ENCODE measurements at regions not wholly inside any gene's neighbourhood (a gene's known extent, or its start where the extent isn't known, plus 50 kb on each side); places are given as distances from the start of the nearest gene placed in this dataset.

- TF ChIP-seq SMAD3 (CRISPR knock-in tag; IDR thresholded peaks at IDR 0.05; ENCODE audit: borderline replicate concordance) (no peak), TEAD4 (CRISPR knock-in tag; IDR thresholded peaks at IDR 0.05) (no peak)
Measured at GRCh38 chrX:139113708-139114107, 402.2 kb upstream of the FGF13 start (continued).

DNA sequence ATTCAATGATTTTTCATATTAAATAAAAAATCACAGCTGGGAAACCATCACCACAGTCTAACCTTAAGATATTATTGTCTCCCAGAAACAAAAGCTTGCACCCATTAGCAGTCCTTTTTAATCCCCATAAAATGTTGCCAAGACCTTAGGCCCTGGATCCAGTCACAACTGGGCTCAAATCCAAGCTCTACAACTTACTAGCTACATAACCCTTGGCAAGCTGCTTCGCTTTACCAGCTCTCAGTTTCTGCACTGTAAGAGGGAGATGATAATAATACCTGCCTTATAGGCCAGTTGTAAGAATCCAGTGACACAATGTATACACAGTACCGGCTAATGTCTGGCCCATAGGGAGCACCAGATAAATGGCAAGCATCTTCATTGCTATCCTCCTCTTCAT lies 400.9 kb upstream of the FGF13 start:
- TF ChIP-seq, protein P1, sequence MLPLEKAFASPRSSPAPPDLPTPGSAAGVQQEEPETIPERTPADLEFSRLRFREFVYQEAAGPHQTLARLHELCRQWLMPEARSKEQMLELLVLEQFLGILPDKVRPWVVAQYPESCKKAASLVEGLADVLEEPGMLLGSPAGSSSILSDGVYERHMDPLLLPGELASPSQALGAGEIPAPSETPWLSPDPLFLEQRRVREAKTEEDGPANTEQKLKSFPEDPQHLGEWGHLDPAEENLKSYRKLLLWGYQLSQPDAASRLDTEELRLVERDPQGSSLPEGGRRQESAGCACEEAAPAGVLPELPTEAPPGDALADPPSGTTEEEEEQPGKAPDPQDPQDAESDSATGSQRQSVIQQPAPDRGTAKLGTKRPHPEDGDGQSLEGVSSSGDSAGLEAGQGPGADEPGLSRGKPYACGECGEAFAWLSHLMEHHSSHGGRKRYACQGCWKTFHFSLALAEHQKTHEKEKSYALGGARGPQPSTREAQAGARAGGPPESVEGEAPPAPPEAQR (CRISPR knock-in tag; IDR thresholded peaks at IDR 0.05) = no peak
- TF ChIP-seq SOX15 (CRISPR knock-in tag; IDR thresholded peaks at IDR 0.05) (no peak), PRRX2 (CRISPR knock-in tag; IDR thresholded peaks at IDR 0.05) (no peak), AR (CRISPR knock-in tag; IDR thresholded peaks at IDR 0.05) (no peak), CREB1 (CRISPR knock-in tag; IDR thresholded peaks at IDR 0.05) (no peak), RORB (CRISPR knock-in tag; IDR thresholded peaks at IDR 0.05) (no peak), CBFB (CRISPR knock-in tag; IDR thresholded peaks at IDR 0.05; ENCODE audit: low read depth) (no peak), ATF1 (CRISPR knock-in tag; IDR thresholded peaks at IDR 0.05) (no peak), NFE2L1 (CRISPR knock-in tag; IDR thresholded peaks at IDR 0.05) (no peak), ZNF512 (CRISPR knock-in tag; IDR thresholded peaks at IDR 0.05; ENCODE audit: borderline replicate concordance) (no peak), ZNF138 (CRISPR knock-in tag; conservative IDR thresholded peaks at IDR 0.05) (no peak), ZNF416 (CRISPR knock-in tag; IDR thresholded peaks at IDR 0.05) (no peak), FOXP1 (CRISPR knock-in tag; IDR thresholded peaks at IDR 0.05; ENCODE audit: borderline replicate concordance) (no peak), FOXK1 (CRISPR knock-in tag; IDR thresholded peaks at IDR 0.05) (no peak), TEAD4 (CRISPR knock-in tag; IDR thresholded peaks at IDR 0.05) (no peak), ZNF232 (CRISPR knock-in tag; IDR thresholded peaks at IDR 0.05) (no peak), ATF2 (CRISPR knock-in tag; IDR thresholded peaks at IDR 0.05; ENCODE audit: borderline replicate concordance, low read depth) (no peak)
- TF ChIP-seq, protein P2, sequence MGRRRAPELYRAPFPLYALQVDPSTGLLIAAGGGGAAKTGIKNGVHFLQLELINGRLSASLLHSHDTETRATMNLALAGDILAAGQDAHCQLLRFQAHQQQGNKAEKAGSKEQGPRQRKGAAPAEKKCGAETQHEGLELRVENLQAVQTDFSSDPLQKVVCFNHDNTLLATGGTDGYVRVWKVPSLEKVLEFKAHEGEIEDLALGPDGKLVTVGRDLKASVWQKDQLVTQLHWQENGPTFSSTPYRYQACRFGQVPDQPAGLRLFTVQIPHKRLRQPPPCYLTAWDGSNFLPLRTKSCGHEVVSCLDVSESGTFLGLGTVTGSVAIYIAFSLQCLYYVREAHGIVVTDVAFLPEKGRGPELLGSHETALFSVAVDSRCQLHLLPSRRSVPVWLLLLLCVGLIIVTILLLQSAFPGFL (CRISPR knock-in tag; IDR thresholded peaks at IDR 0.05; ENCODE audit: borderline replicate concordance) = no peak
- TF ChIP-seq, protein P3, sequence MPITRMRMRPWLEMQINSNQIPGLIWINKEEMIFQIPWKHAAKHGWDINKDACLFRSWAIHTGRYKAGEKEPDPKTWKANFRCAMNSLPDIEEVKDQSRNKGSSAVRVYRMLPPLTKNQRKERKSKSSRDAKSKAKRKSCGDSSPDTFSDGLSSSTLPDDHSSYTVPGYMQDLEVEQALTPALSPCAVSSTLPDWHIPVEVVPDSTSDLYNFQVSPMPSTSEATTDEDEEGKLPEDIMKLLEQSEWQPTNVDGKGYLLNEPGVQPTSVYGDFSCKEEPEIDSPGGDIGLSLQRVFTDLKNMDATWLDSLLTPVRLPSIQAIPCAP (CRISPR knock-in tag; IDR thresholded peaks at IDR 0.05) = no peak
- TF ChIP-seq, protein P4, sequence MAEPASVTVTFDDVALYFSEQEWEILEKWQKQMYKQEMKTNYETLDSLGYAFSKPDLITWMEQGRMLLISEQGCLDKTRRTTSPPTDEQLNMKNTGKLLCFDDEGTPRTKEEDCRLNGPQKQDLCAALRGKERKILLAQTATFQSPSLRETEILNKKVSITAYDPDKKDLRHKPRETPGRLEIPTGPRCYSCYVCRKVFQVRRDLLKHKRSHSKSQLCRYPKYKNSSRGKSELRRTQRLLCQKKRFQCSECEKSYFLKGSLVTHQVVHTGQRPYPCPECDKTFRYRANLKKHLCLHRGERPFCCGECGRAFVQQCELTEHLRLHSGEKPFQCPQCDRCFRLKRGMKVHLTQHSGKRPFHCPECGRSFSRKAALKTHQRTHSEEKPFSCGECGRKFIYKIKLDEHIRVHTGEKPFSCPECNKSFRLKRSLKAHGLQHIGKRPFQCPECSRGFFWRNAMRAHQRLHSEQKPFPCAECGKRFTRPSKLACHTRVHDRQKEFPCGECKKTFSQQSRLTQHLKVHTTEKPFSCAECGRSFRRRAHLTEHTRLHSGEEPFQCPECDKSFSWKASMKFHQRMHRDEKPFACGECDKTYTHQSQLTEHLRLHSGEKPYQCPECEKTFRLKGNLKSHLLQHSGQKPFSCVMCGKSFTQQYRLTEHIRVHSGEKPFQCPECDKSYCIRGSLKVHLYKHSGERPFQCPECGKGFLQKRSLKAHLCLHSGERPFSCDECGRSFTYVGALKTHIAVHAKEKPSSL (CRISPR knock-in tag; conservative IDR thresholded peaks at IDR 0.05) = no peak
- CTCF ChIA-PET = interaction anchor here (1.4 kb wide), 1 partner anchor 14 kb away, joined by 3 read pairs; no protein-coding TSS in a partner anchor
- no peaks in the 10 kb centered on the region for H3K4me1 Mint-ChIP-seq
- no peak for DNase-seq (ENCODE audit: low spot score)
- no peaks in the 10 kb centered on the region for H3K9me3 Mint-ChIP-seq
- no peak for ATAC-seq
- POLR2A ChIA-PET = no interaction called here
- no peak overlapping the region for H3K4me3 Mint-ChIP-seq
- no peak overlapping the region for H3K27ac Mint-ChIP-seq
- H3K36me3 Mint-ChIP-seq = no peaks in the 10 kb centered on the region
- H3K27me3 Mint-ChIP-seq (ENCODE audit: low read depth) = no peaks in the 10 kb centered on the region

Data from WTC11 (cell line).